Neural cell (in vitro differentiated cells): ENCODE measurements at regions not wholly inside any gene's neighbourhood (a gene's known extent, or its start where the extent isn't known, plus 50 kb on each side); places are given as distances from the start of the nearest gene placed in this dataset.

Source experiments
- CTCF ChIP-seq: fragments of 450-650 bp; IDR thresholded peaks from 2 replicates; pipeline ENCODE4 v1.5.1; 2014; ENCODE audit warnings: antibody characterized with exemption, mild to moderate bottlenecking, moderate library complexity; ENCODE audit not compliant: poor library complexity, severe bottlenecking
- EP300 ChIP-seq: fragments of 450-650 bp; conservative IDR thresholded peaks from 2 replicates; pipeline ENCODE4 v1.6.1; 2014; ENCODE audit warnings: antibody characterized with exemption, mild to moderate bottlenecking, moderate library complexity; ENCODE audit not compliant: poor library complexity, severe bottlenecking
- EZH2 ChIP-seq: fragments of 200-600, 300-800 bp; shearing (Covaris generic), sonication (generic); IDR thresholded peaks from 2 replicates; pipeline ENCODE4 v1.6.1; 2014; ENCODE audit warnings: antibody characterized with exemption, low read length, borderline replicate concordance, mild to moderate bottlenecking; ENCODE audit not compliant: insufficient read depth, poor library complexity, severe bottlenecking
- MXI1 ChIP-seq: fragments of 450-650 bp; conservative IDR thresholded peaks from 2 replicates; pipeline ENCODE4 v1.6.1; 2014; ENCODE audit warnings: antibody characterized with exemption, mild to moderate bottlenecking; ENCODE audit not compliant: poor library complexity, severe bottlenecking
- POLR2AphosphoS5 ChIP-seq: IDR thresholded peaks from 2 replicates; pipeline ENCODE4 v1.6.1; 2012
- RAD21 ChIP-seq: fragments of 450-650 bp; conservative IDR thresholded peaks from 2 replicates; pipeline ENCODE4 v1.6.1; 2014; ENCODE audit warnings: antibody characterized with exemption, mild to moderate bottlenecking, moderate library complexity
- REST ChIP-seq: IDR thresholded peaks from 2 replicates; pipeline ENCODE4 v1.6.1; 2012; ENCODE audit warnings: borderline replicate concordance
- SMC3 ChIP-seq: fragments of 450-650 bp; conservative IDR thresholded peaks from 2 replicates; pipeline ENCODE4 v1.6.1; 2014; ENCODE audit warnings: antibody characterized with exemption, mild to moderate bottlenecking, moderate library complexity; ENCODE audit not compliant: poor library complexity
- TAF1 ChIP-seq: IDR thresholded peaks from 2 replicates; pipeline ENCODE4 v1.6.1; 2012; ENCODE audit warnings: low read depth

GRCh38 chr12:19872621-19873540 lies 433.6 kb downstream of the AEBP2 start:
- TF ChIP-seq TAF1 = no peak
- no peak for TF ChIP-seq CTCF
- TF ChIP-seq EP300 = no peak
- no peak for TF ChIP-seq RAD21
- TF ChIP-seq POLR2AphosphoS5 = no peak
- TF ChIP-seq REST = no peak
- no peak for TF ChIP-seq EZH2
- TF ChIP-seq SMC3 = no peak
- TF ChIP-seq MXI1 = no peak
